ENCODE measurements at regions not wholly inside any gene's neighbourhood (a gene's known extent, or its start where the extent isn't known, plus 50 kb on each side); places are given as distances from the start of the nearest gene placed in this dataset.
A peak's percentile ranks its signal among the peaks of the same experiment; 100 is the strongest.

DNA sequence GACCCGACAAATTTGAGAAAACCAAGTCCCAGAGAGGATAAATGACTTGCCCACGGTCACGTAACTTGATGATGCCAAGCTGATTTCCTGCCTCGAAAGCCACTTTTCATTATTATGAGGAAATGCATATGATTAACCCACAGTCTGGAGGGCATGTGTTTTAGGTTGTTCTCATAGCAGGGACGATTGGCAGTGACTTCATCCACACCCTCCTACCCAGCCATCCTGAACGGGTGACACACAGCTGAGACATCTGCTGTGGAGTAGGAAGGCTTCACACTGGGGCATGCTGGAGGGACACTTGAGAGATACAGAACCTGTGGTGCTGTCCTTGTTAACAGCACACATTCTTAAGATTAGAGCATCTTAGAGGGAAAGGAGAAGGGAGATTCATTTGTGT lies 65.4 kb upstream of the WDFY2 start:
- Mint-ChIP-seq H3K9me3 (no peaks in the 10 kb centered on the region), H3K4me1 (no peaks in the 10 kb centered on the region), H3K36me3 (no peaks in the 10 kb centered on the region), H3K27me3 (no peaks in the 10 kb centered on the region), H3K4me3 (no peak overlapping the region), H3K27ac (no peak overlapping the region)
- no peak for ATAC-seq

DNA sequence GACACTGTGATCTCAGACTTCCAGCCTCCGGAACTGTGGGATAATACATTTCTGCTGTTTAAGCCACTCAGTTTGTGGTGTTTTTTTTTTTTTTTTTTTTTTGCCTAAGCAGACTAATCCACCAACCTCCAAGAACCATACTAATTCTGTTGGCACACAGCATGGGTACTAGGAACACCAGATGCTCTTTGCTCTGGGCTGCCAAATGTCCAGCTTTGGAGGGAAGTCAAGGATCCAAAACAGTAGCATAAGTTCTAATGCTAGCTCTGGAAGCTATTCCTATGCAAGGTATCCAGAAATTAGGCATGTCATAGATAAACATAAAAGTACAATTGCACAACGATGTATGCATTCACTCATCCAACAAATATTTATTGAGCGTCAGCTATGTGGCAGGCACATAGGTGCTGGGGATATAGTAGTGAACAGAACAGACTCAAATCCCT lies 64.5 kb upstream of the WDFY2 start:
- Mint-ChIP-seq H3K27me3 (no peaks in the 10 kb centered on the region), H3K27ac (no peak overlapping the region), H3K9me3 (no peaks in the 10 kb centered on the region), H3K36me3 (no peaks in the 10 kb centered on the region), H3K4me3 (no peak overlapping the region), H3K4me1 (no peaks in the 10 kb centered on the region)
- ATAC-seq, result no peak

DNA sequence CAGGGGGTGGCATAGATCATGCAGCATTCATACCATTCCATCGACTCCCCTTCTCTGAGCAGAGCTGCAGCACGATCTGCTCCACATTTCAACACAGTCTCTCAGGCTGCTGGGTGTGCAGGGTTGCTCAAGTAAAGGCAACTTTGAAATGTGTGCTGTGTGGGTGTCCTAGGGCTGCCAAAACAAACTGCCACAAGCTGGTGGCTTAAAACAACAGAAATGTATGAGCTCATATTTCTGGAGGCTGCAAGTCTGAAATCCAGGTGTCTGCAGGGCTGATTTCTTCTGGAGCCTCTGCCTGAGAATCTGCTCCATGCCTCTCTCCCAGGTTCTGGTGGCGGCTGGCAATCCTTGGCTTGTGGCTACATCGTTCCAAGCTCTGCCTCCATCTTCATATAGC lies 63.7 kb upstream of the WDFY2 start:
- Mint-ChIP-seq H3K4me3 (no peak overlapping the region), H3K36me3 (no peaks in the 10 kb centered on the region), H3K4me1 (no peaks in the 10 kb centered on the region), H3K27ac (no peak overlapping the region), H3K27me3 (no peaks in the 10 kb centered on the region), H3K9me3 (no peaks in the 10 kb centered on the region)
- ATAC-seq, result no peak

DNA sequence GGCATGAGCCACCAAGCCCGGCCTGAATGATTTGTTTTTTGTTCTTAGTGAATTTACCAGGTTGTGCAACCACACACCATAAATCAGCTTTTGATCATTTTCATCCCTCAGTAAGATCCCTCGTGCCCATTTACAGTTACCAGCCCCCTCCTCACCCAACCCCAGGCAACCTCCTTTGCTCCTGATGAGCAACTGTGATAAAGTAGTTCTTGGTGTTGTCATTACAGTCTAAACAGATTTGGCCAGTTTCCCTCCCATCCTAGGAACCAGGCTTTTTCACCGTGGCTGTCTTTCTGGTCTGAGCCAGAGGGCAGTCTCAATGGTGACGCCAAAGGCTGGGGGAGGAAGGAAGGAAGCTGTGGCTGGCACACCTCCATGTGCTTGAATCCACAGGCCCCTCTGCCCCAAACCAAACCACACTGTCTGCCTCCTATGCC lies 61.2 kb upstream of the WDFY2 start:
- Mint-ChIP-seq H3K4me3 (no peak overlapping the region), H3K9me3 (no peaks in the 10 kb centered on the region), H3K27ac (no peak overlapping the region)

DNA sequence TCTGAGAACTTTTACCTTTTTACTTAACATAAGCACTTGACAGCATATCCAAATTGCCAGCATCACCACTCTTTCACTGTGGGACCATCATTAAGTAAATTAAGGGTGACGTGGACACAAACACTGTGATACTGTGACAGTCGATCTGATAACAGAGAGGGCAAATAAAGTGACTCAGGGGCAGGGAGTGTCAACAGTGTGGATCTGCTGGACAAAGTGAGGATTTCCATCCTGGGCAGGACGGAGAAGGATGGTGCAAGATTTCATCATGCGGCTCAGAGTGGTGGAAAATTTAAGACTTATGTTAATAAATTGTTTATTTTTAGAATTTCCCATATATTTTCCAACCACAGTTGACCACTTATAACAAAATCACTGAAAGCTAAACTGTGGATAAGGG lies 60.0 kb upstream of the WDFY2 start:
- no peak for ATAC-seq
- Mint-ChIP-seq H3K4me1 (no peaks in the 10 kb centered on the region), H3K36me3 (no peaks in the 10 kb centered on the region), H3K27ac (no peak overlapping the region), H3K4me3 (no peak overlapping the region), H3K27me3 (no peaks in the 10 kb centered on the region), H3K9me3 (no peaks in the 10 kb centered on the region)

More for the DNA sequence above, 61.2 kb upstream of the WDFY2 start:
- no peak for ATAC-seq
- no peaks in the 10 kb centered on the region for H3K36me3 Mint-ChIP-seq
- H3K27me3 Mint-ChIP-seq, result no peaks in the 10 kb centered on the region
- no peaks in the 10 kb centered on the region for H3K4me1 Mint-ChIP-seq

DNA sequence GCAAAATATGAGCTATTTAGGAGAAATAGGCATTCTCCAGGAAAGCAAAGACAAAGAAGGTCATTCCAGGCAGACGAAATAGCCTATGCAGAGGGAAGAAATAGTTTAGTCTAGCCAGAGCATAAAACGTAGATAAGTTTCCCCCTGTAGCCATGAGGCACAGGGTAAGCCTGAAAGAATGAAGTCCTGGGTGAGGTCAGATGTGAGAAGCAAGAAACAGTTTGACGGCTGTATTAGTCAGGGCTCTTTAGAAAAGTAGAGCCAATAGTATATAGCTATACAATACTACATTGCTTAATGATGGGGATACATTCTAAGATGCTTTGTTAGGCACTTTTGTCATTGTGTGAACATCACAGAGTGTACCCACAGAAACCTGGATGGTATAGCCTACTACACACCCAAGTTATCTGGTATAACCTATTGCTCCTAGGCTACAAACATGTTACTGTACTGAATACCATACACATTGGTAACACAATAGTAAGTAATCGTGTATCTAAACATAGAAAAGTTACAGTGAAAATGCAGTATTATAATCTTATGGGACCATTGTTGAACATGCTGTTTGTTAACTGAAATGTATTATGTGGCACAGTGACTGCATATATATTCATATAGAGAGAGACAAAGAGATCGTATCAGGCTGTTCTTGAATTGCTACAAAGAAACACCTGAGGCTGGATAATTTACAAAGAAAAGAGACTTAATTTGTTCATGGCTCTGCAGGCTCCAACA lies 59.3 kb upstream of the WDFY2 start:
- H3K4me3 Mint-ChIP-seq, result no peak overlapping the region
- H3K4me1 Mint-ChIP-seq, result peaks cover under 1% of the 10 kb centered on the region
- H3K9me3 Mint-ChIP-seq, result no peaks in the 10 kb centered on the region
- H3K36me3 Mint-ChIP-seq, result no peaks in the 10 kb centered on the region
- ATAC-seq, result no peak
- H3K27ac Mint-ChIP-seq, result no peak overlapping the region
- no peaks in the 10 kb centered on the region for H3K27me3 Mint-ChIP-seq

DNA sequence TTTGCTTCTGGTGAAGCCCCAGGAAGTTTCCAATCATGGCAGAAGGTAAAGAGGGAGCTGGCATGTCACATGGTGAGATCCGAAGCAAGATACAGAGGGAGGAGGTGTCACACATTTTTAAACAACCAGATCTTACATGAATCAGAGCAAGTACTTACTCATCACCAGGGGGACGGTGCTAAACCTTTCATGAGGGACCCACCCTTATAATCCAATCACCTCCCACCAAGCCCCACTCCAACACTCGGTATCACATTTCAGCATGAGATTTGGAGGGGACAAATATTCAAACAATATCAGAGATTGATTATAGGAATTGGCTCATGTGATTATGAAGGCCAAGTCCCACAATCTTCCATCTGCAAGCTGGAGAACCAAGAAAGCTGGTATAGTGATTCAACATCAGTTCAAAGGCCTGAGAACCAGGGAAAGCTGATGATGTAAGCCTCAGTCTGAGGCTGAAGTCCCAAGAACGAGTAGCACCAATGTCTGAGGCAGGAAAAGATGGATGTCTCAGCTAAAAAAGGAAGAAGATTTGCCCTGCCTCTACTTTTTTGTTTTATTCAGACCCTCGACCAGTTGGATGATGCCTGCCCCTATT lies 58.6 kb upstream of the WDFY2 start:
- no peaks in the 10 kb centered on the region for H3K27me3 Mint-ChIP-seq
- H3K4me1 Mint-ChIP-seq, result peaks cover 7% of the 10 kb centered on the region
- no peak for ATAC-seq
- no peak overlapping the region for H3K4me3 Mint-ChIP-seq
- H3K36me3 Mint-ChIP-seq, result no peaks in the 10 kb centered on the region
- H3K27ac Mint-ChIP-seq, result no peak overlapping the region
- H3K9me3 Mint-ChIP-seq, result no peaks in the 10 kb centered on the region

DNA sequence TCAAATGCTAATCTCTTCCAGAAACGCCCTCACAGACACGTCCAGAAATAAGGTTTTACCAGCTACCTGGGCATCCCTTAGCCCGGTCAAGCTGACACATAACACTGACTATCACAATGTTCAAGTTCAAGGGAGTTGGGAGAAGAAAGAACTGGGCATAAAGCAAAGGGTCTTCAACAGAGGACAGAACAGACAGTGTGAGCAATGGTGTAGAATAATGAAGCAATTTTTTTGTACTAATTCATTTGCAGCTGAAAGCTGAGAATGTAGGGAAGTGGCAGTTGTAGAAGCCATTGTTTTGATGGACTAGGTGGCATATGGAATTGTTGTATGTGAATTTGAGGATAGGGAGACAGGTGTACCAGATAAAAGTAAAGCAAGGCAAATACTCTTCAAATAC lies 58.1 kb upstream of the WDFY2 start:
- Mint-ChIP-seq H3K4me1 (peaks cover 8% of the 10 kb centered on the region), H3K27ac (no peak overlapping the region)

DNA sequence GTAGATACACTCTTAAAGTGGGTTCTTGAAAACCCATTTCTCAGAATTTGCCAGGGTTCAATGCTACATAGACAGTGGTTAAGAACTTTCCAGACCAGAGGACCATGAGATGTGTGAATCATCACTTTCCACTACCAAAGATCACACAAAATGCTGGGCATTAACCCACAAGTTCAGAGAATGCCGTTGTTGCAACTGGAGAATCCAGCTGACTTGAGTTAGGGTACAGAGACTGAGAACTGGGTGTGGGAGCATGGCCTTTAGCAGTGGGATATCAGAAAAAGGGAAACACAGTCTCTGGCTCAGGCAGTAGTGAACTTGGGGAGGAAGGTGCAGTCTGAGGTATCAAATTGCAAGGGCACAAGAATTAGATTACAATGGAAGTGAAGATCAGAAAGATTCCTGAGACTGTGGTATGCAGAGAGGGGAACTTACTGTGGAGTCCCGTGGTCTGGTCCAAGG lies 51.5 kb upstream of the WDFY2 start:
- Mint-ChIP-seq H3K27me3 (no peaks in the 10 kb centered on the region), H3K4me1 (peaks cover 27% of the 10 kb centered on the region), H3K27ac (no peak overlapping the region), H3K9me3 (no peaks in the 10 kb centered on the region), H3K4me3 (no peak overlapping the region), H3K36me3 (no peaks in the 10 kb centered on the region)
- ATAC-seq, result no peak

More for the DNA sequence above, 58.1 kb upstream of the WDFY2 start:
- H3K27me3 Mint-ChIP-seq, result no peaks in the 10 kb centered on the region
- H3K4me3 Mint-ChIP-seq, result no peak overlapping the region
- ATAC-seq, result no peak
- H3K36me3 Mint-ChIP-seq, result no peaks in the 10 kb centered on the region
- no peaks in the 10 kb centered on the region for H3K9me3 Mint-ChIP-seq

DNA sequence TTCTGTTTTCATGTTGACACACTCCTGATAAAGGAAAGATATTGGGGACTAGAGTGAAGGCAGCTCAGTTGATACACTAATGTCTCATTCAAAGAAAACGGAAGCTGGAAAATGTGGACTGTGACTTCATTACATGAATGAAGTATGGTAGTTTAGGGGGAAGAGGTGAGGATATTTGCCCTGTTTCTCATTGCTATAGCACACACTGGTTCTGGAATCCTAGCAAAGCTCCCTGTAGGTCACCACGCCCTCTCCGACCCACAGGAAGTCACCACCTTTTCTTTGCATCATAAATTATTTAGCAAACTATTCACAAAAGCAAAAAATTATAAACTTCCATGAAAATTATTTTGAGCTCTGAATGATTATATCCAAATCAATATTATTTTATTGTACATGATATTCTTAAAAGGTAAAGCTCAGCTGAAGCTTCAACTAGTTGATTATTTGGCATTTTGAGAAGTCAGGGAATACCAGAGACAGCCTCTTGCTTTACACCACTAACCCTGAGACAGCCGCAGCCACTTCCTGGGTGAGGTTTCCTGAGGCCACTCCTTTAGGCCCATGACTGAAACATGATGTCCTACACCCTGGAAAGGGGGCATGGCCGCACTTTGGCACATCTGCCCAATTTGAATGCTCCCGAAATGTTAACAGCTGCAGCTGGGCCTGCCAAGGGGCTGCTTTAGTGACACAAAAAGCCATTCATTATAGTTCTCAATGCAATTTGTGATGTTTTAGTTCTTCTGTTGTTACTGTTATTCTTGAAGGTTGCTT lies 50.0 kb upstream of the WDFY2 start:
- no peak for ATAC-seq
- Mint-ChIP-seq H3K9me3 (no peaks in the 10 kb centered on the region), H3K4me1 (peaks cover 27% of the 10 kb centered on the region), H3K4me3 (no peak overlapping the region), H3K36me3 (no peaks in the 10 kb centered on the region), H3K27me3 (no peaks in the 10 kb centered on the region), H3K27ac (peak overlapping the region; percentile 32)

All from stimulated activated memory B cell treated with anti-CD40 and anti-IgM and Interleukin-4, amounts not matched to agents 10 μg/mL and 1 μg/mL and 100 μg/mL, for 72 hours (primary cell).